ENCODE measurements at regions not wholly inside any gene's neighbourhood (a gene's known extent, or its start where the extent isn't known, plus 50 kb on each side); places are given as distances from the start of the nearest gene placed in this dataset.

DNA sequence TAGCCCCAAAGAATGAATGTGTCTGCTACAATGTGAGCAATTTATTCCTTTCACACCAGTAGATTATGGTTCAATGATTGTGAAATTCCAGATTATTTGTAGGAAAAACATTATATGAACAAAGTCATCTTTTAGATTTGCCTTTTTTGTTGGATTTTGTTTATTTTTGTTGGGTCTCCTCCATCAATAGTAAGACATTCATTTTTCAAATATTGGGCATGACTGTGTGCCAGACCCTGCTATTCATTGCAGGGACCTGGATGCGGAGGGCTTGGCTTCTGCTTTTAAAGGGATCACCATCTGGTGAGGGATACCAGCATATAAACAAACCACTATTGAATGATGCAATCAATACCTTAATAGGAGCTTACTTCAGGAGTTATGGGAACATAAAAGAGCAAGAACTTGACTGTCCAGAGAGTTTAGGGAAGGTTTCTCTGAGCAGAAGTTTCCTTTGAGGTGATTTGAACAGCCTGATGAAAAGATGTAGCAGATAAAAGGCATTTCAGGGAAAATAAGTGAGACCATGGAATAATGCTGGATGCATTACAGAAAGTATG lies 486.7 kb downstream of the EPHA4 start:
- H2AK5ac ChIP-seq (ENCODE audit: low read depth, low read length), result no peak overlapping the region
- H2BK12ac ChIP-seq (ENCODE audit: low read length), result no peak overlapping the region
- H3K4ac ChIP-seq (ENCODE audit: low read length), result no peak overlapping the region
- no peak overlapping the region for H4K8ac ChIP-seq (ENCODE audit: low read depth, low read length)
- H3K23ac ChIP-seq (ENCODE audit: low read depth, low read length, poor library complexity), result no peak overlapping the region
- H3K36me3 ChIP-seq (replicated peaks in 1 of 2; ENCODE audit: control insufficient read depth in 2 of 2, insufficient read depth in 2 of 2, low read length in 2 of 2), result no peaks in the 10 kb centered on the region
- no peak overlapping the region for H3K4me2 ChIP-seq (ENCODE audit: insufficient read depth, low read length, poor library complexity, severe bottlenecking)
- no peak overlapping the region for H3K27ac ChIP-seq (replicated peaks; ENCODE audit: low read length)
- no peak overlapping the region for H3K4me3 ChIP-seq (ENCODE audit: low read length in 2 of 2)
- no peaks in the 10 kb centered on the region for H3K4me1 ChIP-seq (ENCODE audit: control insufficient read depth in 2 of 2, insufficient read depth in 1 of 2, low read depth in 1 of 2, low read length in 2 of 2)
- no peak overlapping the region for H3K14ac ChIP-seq (ENCODE audit: low read length)
- no peak overlapping the region for H2BK120ac ChIP-seq (ENCODE audit: low read depth, low read length)
- H3K9ac ChIP-seq (ENCODE audit: low read depth, low read length, poor library complexity), result no peak overlapping the region
- H3K27me3 ChIP-seq (ENCODE audit: control insufficient read depth in 3 of 3, insufficient read depth in 3 of 3, low read depth in 1 of 3, low read length in 3 of 3), result no peaks in the 10 kb centered on the region
- no peak for DNase-seq (ENCODE audit: low spot score)
- H3K18ac ChIP-seq (ENCODE audit: low read length), result no peak overlapping the region
- no peaks in the 10 kb centered on the region for H3K79me1 ChIP-seq (ENCODE audit: low read depth, low read length)
- H4K91ac ChIP-seq (ENCODE audit: low read depth, low read length, poor library complexity), result no peak overlapping the region
- no peaks in the 10 kb centered on the region for H3K9me3 ChIP-seq (replicated peaks in 1 of 2; ENCODE audit: control insufficient read depth in 2 of 2, insufficient read depth in 1 of 2, low read depth in 1 of 2, low read length in 2 of 2)
- WGBS, 2 donors (ENCODE audit: extremely low coverage in 2 of 2, insufficient read length in 2 of 2, insufficient replicate concordance in 1 of 2), result no CpG with 5 or more reads among the region's 1 CpG
- no peak overlapping the region for H2AFZ ChIP-seq (ENCODE audit: low read length)
- H2BK5ac ChIP-seq (ENCODE audit: low read length), result no peak overlapping the region
- H2BK15ac ChIP-seq (ENCODE audit: low read length), result no peak overlapping the region

- Histone ChIP-seq H3K9ac (ENCODE audit: low read depth, low read length, poor library complexity) (no peak overlapping the region), H3K36me3 (replicated peaks in 1 of 2; ENCODE audit: control insufficient read depth in 2 of 2, insufficient read depth in 2 of 2, low read length in 2 of 2) (no peaks in the 10 kb centered on the region), H2BK120ac (ENCODE audit: low read depth, low read length) (no peak overlapping the region), H3K27ac (replicated peaks; ENCODE audit: low read length) (no peak overlapping the region), H2BK5ac (ENCODE audit: low read length) (no peak overlapping the region), H3K23ac (ENCODE audit: low read depth, low read length, poor library complexity) (no peak overlapping the region), H2BK15ac (ENCODE audit: low read length) (no peak overlapping the region), H3K4me3 (ENCODE audit: low read length in 2 of 2) (no peak overlapping the region), H3K9me3 (replicated peaks in 1 of 2; ENCODE audit: control insufficient read depth in 2 of 2, insufficient read depth in 1 of 2, low read depth in 1 of 2, low read length in 2 of 2) (no peaks in the 10 kb centered on the region), H4K8ac (ENCODE audit: low read depth, low read length) (no peak overlapping the region), H2AFZ (ENCODE audit: low read length) (no peak overlapping the region), H4K91ac (ENCODE audit: low read depth, low read length, poor library complexity) (no peak overlapping the region), H3K4me2 (ENCODE audit: insufficient read depth, low read length, poor library complexity, severe bottlenecking) (no peak overlapping the region), H3K79me1 (ENCODE audit: low read depth, low read length) (no peaks in the 10 kb centered on the region), H3K27me3 (ENCODE audit: control insufficient read depth in 3 of 3, insufficient read depth in 3 of 3, low read depth in 1 of 3, low read length in 3 of 3) (no peaks in the 10 kb centered on the region), H3K18ac (ENCODE audit: low read length) (no peak overlapping the region), H3K4ac (ENCODE audit: low read length) (no peak overlapping the region), H2BK12ac (ENCODE audit: low read length) (no peak overlapping the region), H3K4me1 (ENCODE audit: control insufficient read depth in 2 of 2, insufficient read depth in 1 of 2, low read depth in 1 of 2, low read length in 2 of 2) (no peaks in the 10 kb centered on the region), H3K14ac (ENCODE audit: low read length) (no peak overlapping the region), H2AK5ac (ENCODE audit: low read depth, low read length) (no peak overlapping the region)
- DNase-seq (ENCODE audit: low spot score), result no peak
- WGBS, 2 donors (ENCODE audit: extremely low coverage in 2 of 2, insufficient read length in 2 of 2, insufficient replicate concordance in 1 of 2), result no CpG with 5 or more reads among the region's 1 CpG
Measured at GRCh38 chr2:221085936-221086335, 486.2 kb downstream of the EPHA4 start.

GRCh38 chr2:221087779-221088178 lies 484.3 kb downstream of the EPHA4 start:
- Histone ChIP-seq H3K14ac (ENCODE audit: low read length) (no peak overlapping the region), H3K9me3 (replicated peaks in 1 of 2; ENCODE audit: control insufficient read depth in 2 of 2, insufficient read depth in 1 of 2, low read depth in 1 of 2, low read length in 2 of 2) (no peaks in the 10 kb centered on the region), H4K91ac (ENCODE audit: low read depth, low read length, poor library complexity) (no peak overlapping the region), H3K9ac (ENCODE audit: low read depth, low read length, poor library complexity) (no peak overlapping the region), H3K36me3 (replicated peaks in 1 of 2; ENCODE audit: control insufficient read depth in 2 of 2, insufficient read depth in 2 of 2, low read length in 2 of 2) (no peaks in the 10 kb centered on the region), H3K4ac (ENCODE audit: low read length) (no peak overlapping the region), H2BK12ac (ENCODE audit: low read length) (no peak overlapping the region), H2BK5ac (ENCODE audit: low read length) (no peak overlapping the region), H2BK15ac (ENCODE audit: low read length) (no peak overlapping the region), H3K27ac (replicated peaks; ENCODE audit: low read length) (no peak overlapping the region), H3K4me1 (ENCODE audit: control insufficient read depth in 2 of 2, insufficient read depth in 1 of 2, low read depth in 1 of 2, low read length in 2 of 2) (no peaks in the 10 kb centered on the region), H2AK5ac (ENCODE audit: low read depth, low read length) (no peak overlapping the region), H4K8ac (ENCODE audit: low read depth, low read length) (no peak overlapping the region), H2AFZ (ENCODE audit: low read length) (no peak overlapping the region), H3K4me2 (ENCODE audit: insufficient read depth, low read length, poor library complexity, severe bottlenecking) (no peak overlapping the region), H3K23ac (ENCODE audit: low read depth, low read length, poor library complexity) (no peak overlapping the region), H3K18ac (ENCODE audit: low read length) (no peak overlapping the region), H2BK120ac (ENCODE audit: low read depth, low read length) (no peak overlapping the region), H3K79me1 (ENCODE audit: low read depth, low read length) (no peaks in the 10 kb centered on the region), H3K4me3 (ENCODE audit: low read length in 2 of 2) (no peak overlapping the region), H3K27me3 (ENCODE audit: control insufficient read depth in 3 of 3, insufficient read depth in 3 of 3, low read depth in 1 of 3, low read length in 3 of 3) (no peaks in the 10 kb centered on the region)
- no CpG with 5 or more reads among the region's 7 CpGs for WGBS, 2 donors (ENCODE audit: extremely low coverage in 2 of 2, insufficient read length in 2 of 2, insufficient replicate concordance in 1 of 2)
- no peak for DNase-seq (ENCODE audit: low spot score)

DNA sequence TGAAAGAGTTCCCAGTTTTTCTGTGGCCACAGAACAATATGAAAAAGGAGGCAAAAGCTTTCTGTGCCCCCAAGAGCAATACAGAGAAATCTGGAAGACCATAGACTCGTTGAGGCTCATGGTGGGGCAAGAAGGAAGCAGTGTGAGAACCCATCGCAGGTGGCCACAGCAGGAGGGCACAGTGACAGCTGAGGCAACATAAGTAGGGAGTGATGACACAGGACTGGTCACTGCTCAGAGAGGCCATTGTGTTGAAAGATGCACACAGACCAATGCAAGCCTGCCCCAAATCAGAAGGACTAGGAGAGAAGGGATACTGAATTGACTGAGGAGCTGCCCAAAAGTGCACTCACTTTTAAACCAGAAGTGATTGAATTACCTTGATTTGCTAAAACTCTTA lies 483.6 kb downstream of the EPHA4 start:
- Histone ChIP-seq H3K14ac (ENCODE audit: low read length) (no peak overlapping the region), H2AK5ac (ENCODE audit: low read depth, low read length) (no peak overlapping the region), H4K8ac (ENCODE audit: low read depth, low read length) (no peak overlapping the region), H3K79me1 (ENCODE audit: low read depth, low read length) (no peaks in the 10 kb centered on the region), H3K4me1 (ENCODE audit: control insufficient read depth in 2 of 2, insufficient read depth in 1 of 2, low read depth in 1 of 2, low read length in 2 of 2) (no peaks in the 10 kb centered on the region), H3K36me3 (replicated peaks in 1 of 2; ENCODE audit: control insufficient read depth in 2 of 2, insufficient read depth in 2 of 2, low read length in 2 of 2) (no peaks in the 10 kb centered on the region), H3K27me3 (ENCODE audit: control insufficient read depth in 3 of 3, insufficient read depth in 3 of 3, low read depth in 1 of 3, low read length in 3 of 3) (no peaks in the 10 kb centered on the region), H2AFZ (ENCODE audit: low read length) (no peak overlapping the region), H3K4me3 (ENCODE audit: low read length in 2 of 2) (no peak overlapping the region), H3K27ac (replicated peaks; ENCODE audit: low read length) (no peak overlapping the region), H2BK15ac (ENCODE audit: low read length) (no peak overlapping the region), H3K4me2 (ENCODE audit: insufficient read depth, low read length, poor library complexity, severe bottlenecking) (no peak overlapping the region), H3K4ac (ENCODE audit: low read length) (no peak overlapping the region), H2BK12ac (ENCODE audit: low read length) (no peak overlapping the region), H3K9me3 (replicated peaks in 1 of 2; ENCODE audit: control insufficient read depth in 2 of 2, insufficient read depth in 1 of 2, low read depth in 1 of 2, low read length in 2 of 2) (no peaks in the 10 kb centered on the region), H3K23ac (ENCODE audit: low read depth, low read length, poor library complexity) (no peak overlapping the region), H3K9ac (ENCODE audit: low read depth, low read length, poor library complexity) (no peak overlapping the region), H2BK5ac (ENCODE audit: low read length) (no peak overlapping the region), H2BK120ac (ENCODE audit: low read depth, low read length) (no peak overlapping the region), H4K91ac (ENCODE audit: low read depth, low read length, poor library complexity) (no peak overlapping the region), H3K18ac (ENCODE audit: low read length) (no peak overlapping the region)
- no peak for DNase-seq (ENCODE audit: low spot score)
- WGBS, 2 donors (ENCODE audit: extremely low coverage in 2 of 2, insufficient read length in 2 of 2, insufficient replicate concordance in 1 of 2), result no CpG with 5 or more reads among the region's 2 CpGs

Measured in neuronal stem cell (in vitro differentiated cells).